ENCODE measurements at regions not wholly inside any gene's neighbourhood (a gene's known extent, or its start where the extent isn't known, plus 50 kb on each side); places are given as distances from the start of the nearest gene placed in this dataset.

DNA sequence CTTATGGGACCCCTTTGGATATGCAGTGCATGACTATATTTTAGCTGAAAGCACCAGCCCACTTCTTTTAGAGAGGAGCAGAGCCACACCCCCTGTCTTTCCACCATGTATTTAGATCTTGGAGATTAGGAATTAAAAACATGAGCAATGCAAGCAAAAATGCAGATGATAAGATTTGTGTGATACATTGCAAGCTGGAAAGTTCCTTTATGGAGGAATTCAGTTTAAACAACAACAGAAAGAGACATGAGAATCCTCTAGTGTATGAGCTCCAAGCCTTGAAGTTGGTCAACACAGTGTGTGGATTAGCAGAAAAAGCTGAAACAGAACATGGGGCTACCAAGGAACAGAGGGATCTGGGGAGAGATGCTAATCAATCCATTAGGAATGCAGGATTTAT, 529.8 kb upstream of the NBEA start:
- Histone ChIP-seq H3K14ac (ENCODE audit: insufficient read depth, low read length) (no peak overlapping the region), H2AFZ (ENCODE audit: low read length) (no peak overlapping the region), H3K56ac (ENCODE audit: insufficient read length, low read depth, low read length) (no peak overlapping the region), H3K27ac (ENCODE audit: insufficient read length, low read depth, low read length) (no peak overlapping the region), H3K23me2 (ENCODE audit: insufficient read length, low read depth, low read length, poor library complexity, severe bottlenecking) (no peaks in the 10 kb centered on the region), H3K18ac (ENCODE audit: insufficient read length, low read depth, low read length) (no peak overlapping the region), H3K9me3 (ENCODE audit: control insufficient read depth, low read depth, low read length) (no peaks in the 10 kb centered on the region), H3K4me2 (ENCODE audit: insufficient read depth, insufficient read length, low read length) (no peak overlapping the region), H2BK5ac (ENCODE audit: insufficient read length, low read length) (no peak overlapping the region), H3K4ac (ENCODE audit: low read depth, low read length) (no peak overlapping the region), H3T11ph (ENCODE audit: low read length) (no peak overlapping the region), H2BK120ac (ENCODE audit: low read depth, low read length, poor library complexity, severe bottlenecking) (no peak overlapping the region), H2AK5ac (ENCODE audit: insufficient read length, low read length) (no peak overlapping the region), H2BK20ac (ENCODE audit: low read depth, low read length, poor library complexity, severe bottlenecking) (no peak overlapping the region), H4K5ac (ENCODE audit: insufficient read length, low read depth, low read length) (no peak overlapping the region), H3K23ac (ENCODE audit: insufficient read length, low read depth, low read length) (no peak overlapping the region), H4K8ac (replicated peaks; ENCODE audit: insufficient read length, low read depth, low read length) (no peak overlapping the region), H3K4me1 (ENCODE audit: insufficient read depth, low read length) (no peaks in the 10 kb centered on the region), H3K27me3 (ENCODE audit: insufficient read depth, low read length) (no peaks in the 10 kb centered on the region), H2BK15ac (ENCODE audit: low read depth, low read length) (no peak overlapping the region), H4K20me1 (ENCODE audit: control insufficient read depth, insufficient read depth, insufficient read length) (no peaks in the 10 kb centered on the region), H3K79me1 (ENCODE audit: insufficient read depth, low read depth, low read length, poor library complexity, severe bottlenecking) (no peaks in the 10 kb centered on the region), H4K91ac (ENCODE audit: insufficient read length, low read depth, low read length) (no peak overlapping the region), H3K9ac (ENCODE audit: extremely low read depth, insufficient read length, low read length) (no peak overlapping the region), H2BK12ac (ENCODE audit: insufficient read length, low read depth, low read length) (no peak overlapping the region), H3K79me2 (ENCODE audit: insufficient read depth, low read length) (no peaks in the 10 kb centered on the region)
- H3K9me3 Mint-ChIP-seq, result no peaks in the 10 kb centered on the region; a peak in 1 of 5 replicates
- H3K36me3 Mint-ChIP-seq (ENCODE audit: insufficient read depth in 1 of 3, low read depth in 3 of 3), result no peaks in the 10 kb centered on the region
- no peak for DNase-seq
- no peaks in the 10 kb centered on the region for H3K4me1 Mint-ChIP-seq
- no peaks in the 10 kb centered on the region for H3K27me3 Mint-ChIP-seq (ENCODE audit: low read depth)
- TF ChIP-seq, protein P1, sequence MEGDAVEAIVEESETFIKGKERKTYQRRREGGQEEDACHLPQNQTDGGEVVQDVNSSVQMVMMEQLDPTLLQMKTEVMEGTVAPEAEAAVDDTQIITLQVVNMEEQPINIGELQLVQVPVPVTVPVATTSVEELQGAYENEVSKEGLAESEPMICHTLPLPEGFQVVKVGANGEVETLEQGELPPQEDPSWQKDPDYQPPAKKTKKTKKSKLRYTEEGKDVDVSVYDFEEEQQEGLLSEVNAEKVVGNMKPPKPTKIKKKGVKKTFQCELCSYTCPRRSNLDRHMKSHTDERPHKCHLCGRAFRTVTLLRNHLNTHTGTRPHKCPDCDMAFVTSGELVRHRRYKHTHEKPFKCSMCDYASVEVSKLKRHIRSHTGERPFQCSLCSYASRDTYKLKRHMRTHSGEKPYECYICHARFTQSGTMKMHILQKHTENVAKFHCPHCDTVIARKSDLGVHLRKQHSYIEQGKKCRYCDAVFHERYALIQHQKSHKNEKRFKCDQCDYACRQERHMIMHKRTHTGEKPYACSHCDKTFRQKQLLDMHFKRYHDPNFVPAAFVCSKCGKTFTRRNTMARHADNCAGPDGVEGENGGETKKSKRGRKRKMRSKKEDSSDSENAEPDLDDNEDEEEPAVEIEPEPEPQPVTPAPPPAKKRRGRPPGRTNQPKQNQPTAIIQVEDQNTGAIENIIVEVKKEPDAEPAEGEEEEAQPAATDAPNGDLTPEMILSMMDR (conservative IDR thresholded peaks at IDR 0.05), result no peak
- no peak overlapping the region for H3K4me3 Mint-ChIP-seq
- H3K27ac Mint-ChIP-seq, result no peak overlapping the region

All from H9 (cell line).